Keratinocyte (primary cell): ENCODE measurements at regions not wholly inside any gene's neighbourhood (a gene's known extent, or its start where the extent isn't known, plus 50 kb on each side); places are given as distances from the start of the nearest gene placed in this dataset.

Source experiments
- DNase-seq: peaks from one replicate; pipeline ENCODE4 v3.0.0-alpha.2; 2011; ENCODE audit warnings: low read depth, missing footprints, low spot score
- FAIRE-seq: peaks from 2 replicates; lab custom pipeline; 2011; peaks lifted over from hg19 to GRCh38; lab: Jason Lieb, UNC
- H2AFZ ChIP-seq: 2 replicates; pipeline ENCODE4 v1.6.0; 2012; ENCODE audit warnings: low read length, control low read depth, inconsistent platforms; ENCODE audit not compliant: control insufficient read depth
- H3K27ac ChIP-seq: 2 replicates; pipeline ENCODE4 v1.5.1; 2011; ENCODE audit warnings: low read length; ENCODE audit not compliant: control insufficient read depth, insufficient read depth
- H3K27me3 ChIP-seq: 3 replicates; pipeline ENCODE4 v1.6.0; 2011; ENCODE audit warnings: low read length; ENCODE audit not compliant: control insufficient read depth, insufficient read depth; ENCODE audit errors: extremely low read depth
- H3K36me3 ChIP-seq, 2 experiments: 2 replicates in 1 of 2; 3 replicates in 1 of 2; pipeline ENCODE4 v1.5.1; 2011; ENCODE audit warnings: low read length in 2 of 2, mild to moderate bottlenecking in 1 of 2; ENCODE audit not compliant: control insufficient read depth in 2 of 2, insufficient read depth in 2 of 2; ENCODE audit errors: extremely low read depth in 1 of 2
- H3K4me1 ChIP-seq: 3 replicates; pipeline ENCODE4 v1.5.1; 2011; ENCODE audit warnings: low read length; ENCODE audit not compliant: control insufficient read depth, insufficient read depth; ENCODE audit errors: extremely low read depth
- H3K4me2 ChIP-seq: 3 replicates; pipeline ENCODE4 v1.6.0; 2011; ENCODE audit warnings: low read depth, low read length; ENCODE audit not compliant: control insufficient read depth, insufficient read depth; ENCODE audit errors: extremely low read depth
- H3K4me3 ChIP-seq, 3 experiments: fragments of 200-600 bp in 1 of 3; sonication (generic) in 1 of 3; 2 replicates in 2 of 3; 3 replicates in 1 of 3; pipeline ENCODE4 v1.5.1; 2011 to 2016; ENCODE audit warnings: low read length in 3 of 3, mild to moderate bottlenecking in 3 of 3, control low read depth in 2 of 3, inconsistent platforms in 1 of 3, low read depth in 1 of 3, mixed read lengths in 1 of 3, mixed run types in 1 of 3, moderate library complexity in 1 of 3; ENCODE audit not compliant: control insufficient read depth in 2 of 3, insufficient read depth in 2 of 3; ENCODE audit errors: extremely low read depth in 1 of 3
- H3K79me2 ChIP-seq: 2 replicates; pipeline ENCODE4 v1.6.0; 2012; ENCODE audit warnings: low read length; ENCODE audit not compliant: control insufficient read depth, insufficient read depth
- H3K9ac ChIP-seq: 3 replicates; pipeline ENCODE4 v1.6.0; 2011; ENCODE audit warnings: low read length; ENCODE audit not compliant: control insufficient read depth, insufficient read depth; ENCODE audit errors: extremely low read depth
- H3K9me1 ChIP-seq: 3 replicates; pipeline ENCODE4 v1.6.0; 2011; ENCODE audit warnings: low read length; ENCODE audit not compliant: control insufficient read depth, insufficient read depth; ENCODE audit errors: extremely low read depth
- H3K9me3 ChIP-seq: 2 replicates; pipeline ENCODE4 v1.5.1; 2012; ENCODE audit warnings: low read depth, low read length; ENCODE audit not compliant: control insufficient read depth
- H4K20me1 ChIP-seq: 3 replicates; pipeline ENCODE4 v1.6.0; 2011; ENCODE audit warnings: low read length; ENCODE audit not compliant: control insufficient read depth, insufficient read depth; ENCODE audit errors: extremely low read depth
- EZH2 ChIP-seq: IDR thresholded peaks from one replicate; pipeline ENCODE4 v1.6.1; 2012; ENCODE audit warnings: inconsistent platforms, mild to moderate bottlenecking, low read length, moderate library complexity
- dilution Hi-C: fragments of 300-500 bp; cut with MboI; formaldehyde crosslinking; loops from one replicate; pipeline ENCODE4 v1.7.0; 2020; ENCODE audit warnings: low sequenced_read_pairs; ENCODE audit not compliant: extremely low pct_ligation_motif_present
- TF ChIP-seq, protein P1 (sequence below), 3 experiments: IDR thresholded peaks in 1 of 3; conservative IDR thresholded peaks in 1 of 3; optimal IDR thresholded peaks in 1 of 3; 2 replicates in 2 of 3; 3 replicates in 1 of 3; pipeline versions ENCODE3 to v1.5.1; 2011; ENCODE audit warnings: low read length in 3 of 3, mild to moderate bottlenecking in 3 of 3, moderate library complexity in 2 of 3, control low read depth in 1 of 3, inconsistent platforms in 1 of 3; ENCODE audit not compliant: insufficient read depth in 2 of 3; ENCODE audit errors: extremely low read depth in 1 of 3

DNA sequence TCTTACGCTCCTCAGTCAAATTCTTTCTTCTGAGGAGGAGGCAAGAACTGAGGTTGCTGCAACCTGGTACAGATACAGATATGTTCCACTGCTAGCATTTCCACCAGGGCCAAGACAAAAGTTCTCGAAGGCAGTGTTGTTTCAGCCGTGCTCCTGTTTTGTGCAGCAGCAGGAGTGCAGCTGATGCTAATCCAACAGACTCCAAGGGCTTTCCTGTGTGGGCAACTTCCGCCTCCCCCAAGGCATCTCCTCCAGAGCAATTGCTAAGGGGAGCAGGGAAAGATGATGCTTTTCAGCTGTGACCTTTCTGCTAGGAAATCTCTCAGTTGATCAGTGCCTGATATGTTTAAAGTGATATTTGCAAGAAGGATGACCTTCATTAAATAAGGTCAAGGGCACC lies 52.6 kb upstream of the DAPL1 start:
- Histone ChIP-seq H3K9ac (no peak overlapping the region), H3K27me3 (peaks cover 5% of the 10 kb centered on the region), H3K27ac (no peak overlapping the region), H3K79me2 (no peaks in the 10 kb centered on the region), H3K4me1 (no peaks in the 10 kb centered on the region), H3K36me3 (no peaks in the 10 kb centered on the region), H3K4me3 (no peak overlapping the region), H3K4me2 (no peak overlapping the region), H4K20me1 (no peaks in the 10 kb centered on the region), H3K9me1 (no peaks in the 10 kb centered on the region), H3K9me3 (no peaks in the 10 kb centered on the region), H2AFZ (no peak overlapping the region)
- DNase-seq (no peak), FAIRE-seq (no peak)
- no peak for TF ChIP-seq EZH2
- TF ChIP-seq, protein P1, sequence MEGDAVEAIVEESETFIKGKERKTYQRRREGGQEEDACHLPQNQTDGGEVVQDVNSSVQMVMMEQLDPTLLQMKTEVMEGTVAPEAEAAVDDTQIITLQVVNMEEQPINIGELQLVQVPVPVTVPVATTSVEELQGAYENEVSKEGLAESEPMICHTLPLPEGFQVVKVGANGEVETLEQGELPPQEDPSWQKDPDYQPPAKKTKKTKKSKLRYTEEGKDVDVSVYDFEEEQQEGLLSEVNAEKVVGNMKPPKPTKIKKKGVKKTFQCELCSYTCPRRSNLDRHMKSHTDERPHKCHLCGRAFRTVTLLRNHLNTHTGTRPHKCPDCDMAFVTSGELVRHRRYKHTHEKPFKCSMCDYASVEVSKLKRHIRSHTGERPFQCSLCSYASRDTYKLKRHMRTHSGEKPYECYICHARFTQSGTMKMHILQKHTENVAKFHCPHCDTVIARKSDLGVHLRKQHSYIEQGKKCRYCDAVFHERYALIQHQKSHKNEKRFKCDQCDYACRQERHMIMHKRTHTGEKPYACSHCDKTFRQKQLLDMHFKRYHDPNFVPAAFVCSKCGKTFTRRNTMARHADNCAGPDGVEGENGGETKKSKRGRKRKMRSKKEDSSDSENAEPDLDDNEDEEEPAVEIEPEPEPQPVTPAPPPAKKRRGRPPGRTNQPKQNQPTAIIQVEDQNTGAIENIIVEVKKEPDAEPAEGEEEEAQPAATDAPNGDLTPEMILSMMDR (optimal IDR thresholded peaks at IDR 0.05 in 1 of 3, IDR thresholded peaks at IDR 0.05 in 1 of 3, conservative IDR thresholded peaks at IDR 0.05 in 1 of 3; ENCODE audit: extremely low read depth in 1 of 3, insufficient read depth in 2 of 3, low read length in 3 of 3), result no peak
- dilution Hi-C loops, result no loop called here

DNA sequence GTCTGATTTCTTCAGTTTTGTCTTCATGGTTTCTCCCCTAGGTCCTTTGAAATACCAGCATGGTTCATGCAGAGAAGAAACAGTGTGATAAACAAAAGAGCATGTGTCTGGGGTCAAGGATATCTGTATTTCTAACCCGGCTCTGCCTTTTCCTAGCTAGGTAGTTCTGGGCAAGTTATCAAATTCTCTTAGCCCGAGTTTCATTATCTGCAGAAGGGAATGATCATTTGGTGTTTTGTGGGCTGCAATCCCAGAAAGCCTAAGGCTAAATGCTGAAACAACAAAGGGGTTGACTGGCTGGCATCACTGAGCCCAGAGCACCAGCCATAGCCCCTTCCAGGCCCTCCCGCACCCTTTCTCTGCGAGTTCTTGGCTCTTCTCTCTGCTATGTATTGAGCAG lies 51.7 kb upstream of the DAPL1 start:
- Histone ChIP-seq H3K9ac (no peak overlapping the region), H3K79me2 (no peaks in the 10 kb centered on the region), H3K4me2 (no peak overlapping the region), H2AFZ (no peak overlapping the region), H3K36me3 (no peaks in the 10 kb centered on the region), H3K4me3 (no peak overlapping the region), H3K27ac (no peak overlapping the region), H3K9me3 (no peaks in the 10 kb centered on the region), H3K9me1 (no peaks in the 10 kb centered on the region), H4K20me1 (no peaks in the 10 kb centered on the region), H3K4me1 (no peaks in the 10 kb centered on the region), H3K27me3 (peaks cover 5% of the 10 kb centered on the region)
- no peak for FAIRE-seq
- TF ChIP-seq EZH2, result no peak
- dilution Hi-C loops, result no loop called here
- DNase-seq, result no peak

DNA sequence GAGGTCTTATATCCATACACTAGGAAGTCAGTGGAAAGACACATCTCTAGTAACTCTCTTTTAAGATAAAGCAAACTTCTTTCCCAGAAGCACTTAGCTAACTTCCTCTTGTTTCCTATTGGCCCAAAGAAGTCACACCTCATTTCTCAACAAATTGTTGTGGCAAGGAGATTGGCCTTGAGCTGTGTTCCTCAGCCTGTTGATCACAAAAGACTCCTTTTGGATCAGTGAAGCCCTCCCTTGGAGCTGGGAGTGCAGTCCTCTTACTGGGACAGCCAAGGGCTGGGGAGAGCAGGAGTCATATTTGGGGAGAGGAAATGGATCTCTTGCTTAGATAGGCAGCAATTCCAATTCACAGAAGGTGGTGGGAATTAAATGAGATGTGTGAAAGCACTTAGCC lies 51.2 kb upstream of the DAPL1 start:
- Histone ChIP-seq H3K9me3 (no peaks in the 10 kb centered on the region), H3K9ac (no peak overlapping the region), H3K4me3 (no peak overlapping the region), H2AFZ (no peak overlapping the region), H4K20me1 (no peaks in the 10 kb centered on the region), H3K4me2 (no peak overlapping the region), H3K27me3 (peaks cover 5% of the 10 kb centered on the region), H3K27ac (no peak overlapping the region), H3K36me3 (no peaks in the 10 kb centered on the region), H3K4me1 (no peaks in the 10 kb centered on the region), H3K9me1 (no peaks in the 10 kb centered on the region), H3K79me2 (no peaks in the 10 kb centered on the region)
- DNase-seq, result no peak
- dilution Hi-C loops, result no loop called here
- TF ChIP-seq, protein P1 (optimal IDR thresholded peaks at IDR 0.05 in 1 of 3, IDR thresholded peaks at IDR 0.05 in 1 of 3, conservative IDR thresholded peaks at IDR 0.05 in 1 of 3; ENCODE audit: extremely low read depth in 1 of 3, insufficient read depth in 2 of 3, low read length in 3 of 3), result no peak
- no peak for TF ChIP-seq EZH2
- no peak for FAIRE-seq
